Upper lobe of left lung (tissue), 4 donors: ENCODE measurements at regions not wholly inside any gene's neighbourhood (a gene's known extent, or its start where the extent isn't known, plus 50 kb on each side); places are given as distances from the start of the nearest gene placed in this dataset.

Experiments
- CTCF ChIP-seq, 6 experiments: fragments of 450-650 bp in 4 of 6; fragments of 200-600 bp in 2 of 6; sonication (generic) in 2 of 6; IDR thresholded peaks; one replicate each; pipeline ENCODE4 v1.5.1; 2016 to 2019; ENCODE audit warnings: antibody characterized with exemption in 6 of 6
- POLR2A ChIP-seq, 4 donors: fragments of 450-650 bp; IDR thresholded peaks; one replicate each; pipeline ENCODE4 v1.5.1; 2016 to 2017; ENCODE audit warnings: antibody characterized with exemption in 4 of 4, mild to moderate bottlenecking in 2 of 4
- POLR2AphosphoS5 ChIP-seq, 2 donors: sonication (generic); formaldehyde crosslinking; IDR thresholded peaks; one replicate each; pipeline ENCODE4 v1.5.1; 2017; ENCODE audit warnings: antibody characterized with exemption in 2 of 2

DNA sequence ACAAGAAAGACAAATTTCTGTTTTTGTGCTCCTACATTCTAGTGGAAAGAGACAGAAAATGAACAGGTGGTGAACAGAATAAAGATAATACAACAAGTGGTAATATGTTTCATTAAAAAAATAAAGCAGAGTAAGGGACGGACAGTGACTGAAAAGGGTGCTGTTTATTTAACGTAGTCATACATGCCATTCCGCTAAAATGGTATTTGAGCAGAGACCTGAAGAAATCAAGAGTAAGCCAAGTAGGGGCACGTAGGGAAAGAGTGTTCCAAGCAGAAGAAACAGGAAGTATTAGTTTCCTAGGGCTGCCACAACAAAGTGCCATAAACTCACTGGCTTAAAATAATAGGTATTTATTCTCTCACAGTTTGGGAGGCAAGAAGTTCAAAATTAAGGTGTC, 65.6 kb upstream of the KCTD3 start:
- TF ChIP-seq CTCF (IDR thresholded peaks at IDR 0.05) (no peak), POLR2A (IDR thresholded peaks at IDR 0.05) (no peak), POLR2AphosphoS5 (IDR thresholded peaks at IDR 0.05) (no peak)
